Esophagus squamous epithelium (tissue), 4 donors: ENCODE measurements at regions not wholly inside any gene's neighbourhood (a gene's known extent, or its start where the extent isn't known, plus 50 kb on each side); places are given as distances from the start of the nearest gene placed in this dataset.

Source experiments
- CTCF ChIP-seq, 6 experiments: fragments of 450-650 bp in 4 of 6; fragments of 200-600 bp in 2 of 6; sonication (generic) in 2 of 6; IDR thresholded peaks; one replicate each; pipeline ENCODE4 v1.5.1; 2016 to 2019; ENCODE audit warnings: antibody characterized with exemption in 6 of 6, mild to moderate bottlenecking in 4 of 6, moderate library complexity in 4 of 6
- POLR2A ChIP-seq, 4 donors: fragments of 450-650 bp; IDR thresholded peaks; one replicate each; pipeline ENCODE4 v1.6.1; 2017; ENCODE audit warnings: antibody characterized with exemption in 4 of 4, mild to moderate bottlenecking in 4 of 4, moderate library complexity in 3 of 4

- TF ChIP-seq CTCF (IDR thresholded peaks at IDR 0.05) (no peak), POLR2A (IDR thresholded peaks at IDR 0.05) (no peak)
These were observed 111.4 kb downstream of the CPZ start for GRCh38 chr4:8703857-8704495.
